NCI-H446 (cell line): ENCODE measurements at regions not wholly inside any gene's neighbourhood (a gene's known extent, or its start where the extent isn't known, plus 50 kb on each side); places are given as distances from the start of the nearest gene placed in this dataset.
"Not testable (repeated sequence)": the region's sequence is repeated elsewhere in the genome, so short reads cannot be mapped to it uniquely, and the experiment has no call there.

ENCODE experiments used
- DNase-seq, 2 experiments: peaks; one replicate each; lab custom pipeline; 2025; lab: John Stamatoyannopoulos, UW

- no peak for DNase-seq
Measured at GRCh38 chr7:86592185-86592584, 51.5 kb upstream of the GRM3 start.

DNA sequence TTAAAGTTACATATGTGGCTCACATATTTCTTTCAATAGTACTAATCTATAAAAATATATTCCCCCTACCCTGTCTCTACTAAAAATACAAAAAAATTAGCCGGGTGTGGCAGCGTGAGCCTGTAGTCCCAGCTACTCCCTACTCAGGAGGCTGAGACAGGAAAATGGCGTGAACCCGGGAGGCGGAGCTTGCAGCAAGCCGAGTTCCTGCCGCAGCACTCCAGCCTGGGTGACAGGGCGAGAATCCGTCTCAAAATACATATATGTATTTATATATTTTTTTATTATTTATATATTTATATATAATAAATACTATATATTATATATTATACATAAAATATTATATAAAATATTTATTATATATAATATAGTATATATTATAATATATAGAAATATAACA, 69.7 kb upstream of the GRM3 start:
- DNase-seq, result no peak

GRCh38 chr7:86558680-86559501, 84.8 kb upstream of the GRM3 start:
- DNase-seq, result no peak

GRCh38 chr7:86534641-86535040, 109.1 kb upstream of the GRM3 start:
- DNase-seq, result no peak

- no peak for DNase-seq
Measured at GRCh38 chr7:86504229-86504628, 139.5 kb upstream of the GRM3 start.

DNA sequence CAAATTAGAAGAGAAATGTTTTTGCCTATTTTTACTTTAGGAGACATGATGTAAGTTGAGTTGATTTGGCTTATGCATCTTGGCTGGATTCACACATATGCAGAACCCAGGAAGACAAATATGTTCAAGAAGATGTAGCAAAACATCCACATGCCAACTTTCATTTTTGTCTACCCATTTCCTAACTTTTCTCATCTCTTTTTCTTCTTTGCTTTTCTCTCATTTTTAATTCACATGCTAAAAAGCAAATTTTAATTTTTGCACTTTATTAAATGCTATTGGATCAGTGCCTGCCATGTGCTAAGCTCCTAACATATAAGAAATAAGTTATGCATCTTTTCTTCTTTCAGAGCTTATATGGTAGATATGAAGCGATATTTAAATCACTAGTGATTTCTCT, 143.7 kb upstream of the GRM3 start:
- no peak for DNase-seq

- no peak for DNase-seq
Measured at GRCh38 chr7:86485827-86486226, 157.9 kb upstream of the GRM3 start.

GRCh38 chr7:86479144-86479543, 164.6 kb upstream of the GRM3 start:
- no peak for DNase-seq

- peak in 1 of 2 experiments; percentile 7 for DNase-seq
Measured at GRCh38 chr7:86477343-86477935, 166.3 kb upstream of the GRM3 start.

DNA sequence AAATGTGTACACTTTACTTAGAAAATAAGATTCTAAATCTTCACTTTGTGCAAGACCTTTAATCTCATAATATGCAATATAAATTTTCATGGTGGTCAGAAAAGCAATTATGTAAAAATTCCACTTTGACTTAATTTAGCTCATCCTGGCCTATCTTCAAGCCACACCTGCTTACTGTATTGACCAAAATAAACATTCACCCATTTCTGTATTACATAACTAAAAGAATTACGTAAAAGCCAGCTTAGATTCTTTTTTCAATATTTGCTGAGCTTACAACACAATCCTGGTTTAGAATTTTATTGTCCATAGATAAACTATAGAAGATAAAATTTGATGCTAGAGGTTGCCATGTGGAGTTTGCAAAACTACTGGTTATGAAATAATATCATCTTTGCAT, 172.9 kb upstream of the GRM3 start:
- no peak for DNase-seq

- peak; percentile 70 to 82 for DNase-seq
Measured at GRCh38 chr7:86469680-86470295, 173.9 kb upstream of the GRM3 start.

DNA sequence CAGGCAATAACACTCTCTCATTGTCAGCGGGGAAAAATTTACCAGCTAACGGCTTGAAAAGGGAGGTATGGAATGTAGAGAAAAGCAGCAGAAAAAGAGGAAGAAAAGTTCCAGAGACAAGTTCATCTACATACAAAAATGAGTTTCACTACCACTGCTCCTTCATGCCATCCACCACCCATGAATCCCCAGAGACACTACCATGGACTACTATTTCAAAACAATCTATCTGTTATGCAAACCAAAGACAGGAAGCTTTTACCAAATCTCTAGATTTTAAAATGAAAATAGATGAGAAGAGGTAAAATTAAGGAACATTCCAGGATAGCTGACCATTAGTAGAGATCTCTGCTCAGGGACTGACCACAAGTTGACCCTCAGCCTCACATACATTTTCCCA, 189.0 kb upstream of the GRM3 start:
- no peak for DNase-seq

- DNase-seq, result no peak
Measured at GRCh38 chr7:86453454-86453853, 190.3 kb upstream of the GRM3 start.

DNA sequence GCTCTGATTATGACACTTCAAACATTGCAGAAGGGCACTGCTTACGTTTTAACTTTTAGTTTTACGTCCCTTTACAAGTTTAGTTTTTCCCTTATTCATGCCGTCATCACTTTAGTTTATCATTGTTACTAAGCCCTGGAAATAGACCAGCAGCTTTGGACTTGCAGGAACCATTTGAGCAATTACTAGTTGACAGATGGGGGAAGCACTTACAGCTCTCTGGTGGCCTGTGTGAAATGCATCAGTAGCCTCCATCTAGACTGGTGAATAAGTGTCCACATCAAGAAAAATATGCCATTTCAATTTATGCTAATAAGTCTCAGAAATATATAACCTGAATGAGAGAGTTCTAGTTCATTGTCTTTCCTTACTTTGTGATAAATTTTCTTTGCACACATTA, 194.9 kb upstream of the GRM3 start:
- DNase-seq, result peak in 1 of 2 experiments; percentile 13

DNA sequence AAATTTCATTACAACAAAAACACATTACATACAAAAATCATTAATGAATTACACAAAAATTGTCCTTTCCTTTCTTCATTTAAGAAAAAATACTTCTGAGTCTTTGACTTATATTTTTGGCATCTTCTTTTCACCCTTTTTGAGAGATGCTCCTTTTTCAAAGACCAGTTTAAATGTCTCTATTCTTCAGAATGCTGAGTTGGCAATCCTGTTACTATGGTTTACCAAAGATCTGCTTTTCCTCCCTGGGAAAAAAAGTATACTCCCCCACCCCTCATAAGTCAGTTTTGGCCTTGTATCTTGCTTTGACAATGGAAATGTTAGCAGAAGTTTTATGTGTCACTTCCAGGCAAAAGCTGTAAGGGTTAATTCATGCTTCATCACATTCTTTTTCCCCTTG, 198.4 kb upstream of the GRM3 start:
- DNase-seq, result no peak

DNA sequence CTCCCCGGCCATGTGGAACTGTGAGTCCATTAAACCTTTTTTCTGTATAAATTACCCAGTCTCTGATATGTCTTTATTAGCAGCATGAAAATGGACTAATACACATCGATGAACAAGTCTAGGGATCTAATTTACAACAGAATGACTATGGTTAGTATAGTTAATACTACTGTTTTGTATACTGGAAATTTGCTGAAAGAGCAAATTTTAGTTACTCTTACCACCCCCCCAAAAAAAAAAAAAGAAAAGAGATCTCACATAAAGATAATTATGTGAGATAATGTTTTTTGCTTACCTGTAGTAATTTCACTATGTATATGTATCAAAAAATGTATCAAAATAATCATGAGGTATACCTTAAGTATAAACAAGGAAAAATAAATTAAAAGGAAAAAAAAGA, 199.5 kb upstream of the GRM3 start:
- no peak for DNase-seq

GRCh38 chr7:86440420-86440819, 203.3 kb upstream of the GRM3 start:
- DNase-seq, result not testable (repeated sequence)

DNA sequence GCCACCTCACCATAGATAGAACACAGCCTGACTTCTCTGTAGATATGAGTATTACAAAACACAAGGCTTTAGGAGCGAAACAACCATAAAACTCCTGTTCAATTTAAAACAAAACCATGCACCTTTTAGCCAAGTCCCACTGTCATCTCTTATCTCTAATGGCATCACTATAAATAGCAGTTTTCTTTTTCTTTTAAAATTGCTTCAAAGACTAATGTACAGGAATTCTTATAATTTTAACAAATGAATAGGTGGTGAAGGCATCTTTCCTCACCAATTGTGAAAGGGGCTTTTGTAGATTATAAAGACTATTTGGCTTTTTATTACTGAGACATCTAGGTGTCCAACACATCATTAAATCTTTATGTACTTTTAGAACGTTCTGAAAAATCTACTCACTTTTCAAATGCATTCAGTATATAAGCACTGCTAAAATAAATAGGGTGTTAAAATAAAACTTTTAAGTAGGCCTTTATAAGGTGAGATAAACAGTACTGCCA, 205.7 kb upstream of the GRM3 start:
- DNase-seq, result no peak

DNA sequence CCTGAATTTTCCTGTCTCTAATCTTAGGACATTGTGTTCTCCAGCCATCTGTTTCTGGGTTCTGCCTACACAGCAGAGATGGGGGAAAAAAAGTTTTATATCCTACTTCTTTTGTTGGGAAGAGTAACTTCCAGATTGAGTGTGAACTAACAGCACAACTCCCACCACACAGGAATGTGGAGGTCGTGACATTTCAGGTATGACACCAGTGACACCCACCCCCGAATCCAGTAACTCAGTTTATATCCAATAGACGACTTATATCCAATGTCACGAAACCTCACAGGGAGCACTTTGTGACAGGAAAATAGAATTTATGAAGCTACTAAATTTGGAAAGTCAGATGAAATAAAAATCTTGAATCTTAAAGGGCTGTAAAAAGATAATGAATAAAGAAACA, 211.9 kb upstream of the GRM3 start:
- no peak for DNase-seq

DNA sequence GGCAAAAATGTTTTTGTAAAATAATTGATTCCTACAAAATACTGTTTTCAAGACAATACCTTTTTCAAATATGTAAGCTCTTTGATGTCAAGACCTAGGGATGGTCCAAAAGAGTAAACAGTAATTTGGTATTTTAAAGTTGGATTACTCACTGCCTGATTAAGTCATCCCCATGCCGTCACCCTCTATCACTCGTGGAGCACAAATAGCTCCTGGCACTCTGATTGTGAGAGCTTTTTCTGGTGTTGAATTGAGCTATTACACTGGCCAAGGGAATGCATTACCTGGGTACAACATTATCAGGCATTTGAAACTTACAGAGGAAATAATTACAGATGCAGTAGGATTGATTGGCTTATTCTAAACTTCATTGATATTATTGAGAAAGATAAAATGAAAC, 231.9 kb upstream of the GRM3 start:
- no peak for DNase-seq

DNA sequence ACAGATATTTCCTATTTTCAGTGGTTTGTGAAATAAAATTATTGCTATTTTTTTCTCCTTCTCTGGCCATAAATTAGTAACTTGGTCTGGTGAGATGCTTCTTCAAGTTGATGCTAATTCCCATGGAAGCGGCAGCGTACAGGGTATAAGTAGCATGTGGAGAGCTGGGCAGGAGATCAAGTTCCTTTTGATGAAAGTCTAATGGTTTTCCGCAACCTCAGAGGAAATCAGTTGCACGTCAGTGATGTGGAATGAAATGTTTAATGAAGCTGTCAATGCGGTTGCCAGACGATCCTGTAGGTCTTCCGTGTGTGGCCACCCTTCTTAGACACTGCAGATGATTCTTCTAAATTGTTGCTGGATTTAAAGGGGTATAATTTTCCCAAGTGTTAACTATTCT, 236.4 kb upstream of the GRM3 start:
- peak; percentile 9 to 32 for DNase-seq

- DNase-seq, result no peak
Measured at GRCh38 chr7:86391813-86392212, 251.9 kb upstream of the GRM3 start.

DNA sequence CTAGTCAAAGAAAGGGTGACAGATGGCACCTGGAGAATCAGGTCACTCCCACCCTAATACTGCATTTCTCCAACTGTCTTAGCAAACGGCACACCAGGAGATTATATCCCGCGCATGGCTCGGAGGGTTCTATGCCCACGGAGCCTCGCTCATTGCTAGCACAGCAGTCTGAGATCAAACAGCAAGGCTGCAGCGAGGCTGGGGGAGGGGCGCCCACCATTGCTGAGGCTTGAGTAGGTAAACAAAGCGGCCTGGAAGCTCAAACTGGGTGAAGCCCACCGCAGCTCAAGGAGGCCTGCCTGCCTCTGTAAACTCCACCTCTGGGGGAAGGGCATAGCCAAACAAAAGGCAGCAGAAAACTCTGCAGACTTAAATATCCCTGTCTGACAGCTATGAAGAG, 268.1 kb upstream of the GRM3 start:
- not testable (repeated sequence) for DNase-seq
